Keratinocyte (primary cell): ENCODE measurements at regions not wholly inside any gene's neighbourhood (a gene's known extent, or its start where the extent isn't known, plus 50 kb on each side); places are given as distances from the start of the nearest gene placed in this dataset.

Experiments
- DNase-seq: peaks from one replicate; pipeline ENCODE4 v3.0.0-alpha.2; 2011; ENCODE audit warnings: low read depth, missing footprints, low spot score
- FAIRE-seq: peaks from 2 replicates; lab custom pipeline; 2011; peaks lifted over from hg19 to GRCh38; lab: Jason Lieb, UNC
- H2AFZ ChIP-seq: 2 replicates; pipeline ENCODE4 v1.6.0; 2012; ENCODE audit warnings: low read length, control low read depth, inconsistent platforms; ENCODE audit not compliant: control insufficient read depth
- H3K27ac ChIP-seq: 2 replicates; pipeline ENCODE4 v1.5.1; 2011; ENCODE audit warnings: low read length; ENCODE audit not compliant: control insufficient read depth, insufficient read depth
- H3K27me3 ChIP-seq: 3 replicates; pipeline ENCODE4 v1.6.0; 2011; ENCODE audit warnings: low read length; ENCODE audit not compliant: control insufficient read depth, insufficient read depth; ENCODE audit errors: extremely low read depth
- H3K36me3 ChIP-seq, 2 experiments: 2 replicates in 1 of 2; 3 replicates in 1 of 2; pipeline ENCODE4 v1.5.1; 2011; ENCODE audit warnings: low read length in 2 of 2, mild to moderate bottlenecking in 1 of 2; ENCODE audit not compliant: control insufficient read depth in 2 of 2, insufficient read depth in 2 of 2; ENCODE audit errors: extremely low read depth in 1 of 2
- H3K4me1 ChIP-seq: 3 replicates; pipeline ENCODE4 v1.5.1; 2011; ENCODE audit warnings: low read length; ENCODE audit not compliant: control insufficient read depth, insufficient read depth; ENCODE audit errors: extremely low read depth
- H3K4me2 ChIP-seq: 3 replicates; pipeline ENCODE4 v1.6.0; 2011; ENCODE audit warnings: low read depth, low read length; ENCODE audit not compliant: control insufficient read depth, insufficient read depth; ENCODE audit errors: extremely low read depth
- H3K4me3 ChIP-seq, 3 experiments: fragments of 200-600 bp in 1 of 3; sonication (generic) in 1 of 3; 2 replicates in 2 of 3; 3 replicates in 1 of 3; pipeline ENCODE4 v1.5.1; 2011 to 2016; ENCODE audit warnings: low read length in 3 of 3, mild to moderate bottlenecking in 3 of 3, control low read depth in 2 of 3, inconsistent platforms in 1 of 3, low read depth in 1 of 3, mixed read lengths in 1 of 3, mixed run types in 1 of 3, moderate library complexity in 1 of 3; ENCODE audit not compliant: control insufficient read depth in 2 of 3, insufficient read depth in 2 of 3; ENCODE audit errors: extremely low read depth in 1 of 3
- H3K79me2 ChIP-seq: 2 replicates; pipeline ENCODE4 v1.6.0; 2012; ENCODE audit warnings: low read length; ENCODE audit not compliant: control insufficient read depth, insufficient read depth
- H3K9ac ChIP-seq: 3 replicates; pipeline ENCODE4 v1.6.0; 2011; ENCODE audit warnings: low read length; ENCODE audit not compliant: control insufficient read depth, insufficient read depth; ENCODE audit errors: extremely low read depth
- H3K9me1 ChIP-seq: 3 replicates; pipeline ENCODE4 v1.6.0; 2011; ENCODE audit warnings: low read length; ENCODE audit not compliant: control insufficient read depth, insufficient read depth; ENCODE audit errors: extremely low read depth
- H3K9me3 ChIP-seq: 2 replicates; pipeline ENCODE4 v1.5.1; 2012; ENCODE audit warnings: low read depth, low read length; ENCODE audit not compliant: control insufficient read depth
- H4K20me1 ChIP-seq: 3 replicates; pipeline ENCODE4 v1.6.0; 2011; ENCODE audit warnings: low read length; ENCODE audit not compliant: control insufficient read depth, insufficient read depth; ENCODE audit errors: extremely low read depth
- CTCF ChIP-seq, 3 experiments: IDR thresholded peaks in 1 of 3; conservative IDR thresholded peaks in 1 of 3; optimal IDR thresholded peaks in 1 of 3; 2 replicates in 2 of 3; 3 replicates in 1 of 3; pipeline versions ENCODE3 to v1.5.1; 2011; ENCODE audit warnings: low read length in 3 of 3, mild to moderate bottlenecking in 3 of 3, moderate library complexity in 2 of 3, control low read depth in 1 of 3, inconsistent platforms in 1 of 3; ENCODE audit not compliant: insufficient read depth in 2 of 3; ENCODE audit errors: extremely low read depth in 1 of 3
- EZH2 ChIP-seq: IDR thresholded peaks from one replicate; pipeline ENCODE4 v1.6.1; 2012; ENCODE audit warnings: inconsistent platforms, mild to moderate bottlenecking, low read length, moderate library complexity
- dilution Hi-C: fragments of 300-500 bp; cut with MboI; formaldehyde crosslinking; loops from one replicate; pipeline ENCODE4 v1.7.0; 2020; ENCODE audit warnings: low sequenced_read_pairs; ENCODE audit not compliant: extremely low pct_ligation_motif_present

DNA sequence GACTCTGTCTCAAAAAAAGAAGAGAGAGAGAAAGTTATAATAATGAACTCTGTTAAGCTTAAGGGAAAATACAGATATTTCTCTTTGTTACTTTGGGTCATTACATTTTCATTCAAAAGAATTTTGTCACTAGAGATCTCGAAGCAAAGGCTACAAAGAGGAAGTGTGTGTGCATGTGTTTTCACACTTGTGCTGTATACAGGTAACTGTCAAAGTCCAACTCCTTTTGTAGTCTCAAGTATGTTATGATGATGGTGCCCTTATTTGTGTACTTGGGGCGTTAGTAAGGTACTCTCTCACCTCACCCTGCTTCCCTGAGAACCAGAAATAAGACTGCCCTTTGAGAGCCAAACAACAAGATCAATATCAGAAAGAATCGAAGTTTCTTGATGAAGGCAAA lies 152.9 kb upstream of the ZNF644 start:
- H3K4me3 ChIP-seq = no peak overlapping the region
- H3K4me2 ChIP-seq = no peak overlapping the region
- H3K4me1 ChIP-seq = no peaks in the 10 kb centered on the region
- no peaks in the 10 kb centered on the region for H4K20me1 ChIP-seq
- dilution Hi-C loops = no loop called here
- H3K9me1 ChIP-seq = no peaks in the 10 kb centered on the region
- H3K27ac ChIP-seq = no peak overlapping the region
- no peaks in the 10 kb centered on the region for H3K79me2 ChIP-seq
- FAIRE-seq (no peak), DNase-seq (no peak)
- TF ChIP-seq EZH2 = no peak
- TF ChIP-seq CTCF (optimal IDR thresholded peaks at IDR 0.05 in 1 of 3, IDR thresholded peaks at IDR 0.05 in 1 of 3, conservative IDR thresholded peaks at IDR 0.05 in 1 of 3; ENCODE audit: extremely low read depth in 1 of 3, insufficient read depth in 2 of 3, low read length in 3 of 3) = no peak
- H3K9me3 ChIP-seq = no peaks in the 10 kb centered on the region
- H2AFZ ChIP-seq = no peak overlapping the region
- no peaks in the 10 kb centered on the region for H3K36me3 ChIP-seq
- H3K27me3 ChIP-seq = peaks cover 7% of the 10 kb centered on the region
- H3K9ac ChIP-seq = no peak overlapping the region

DNA sequence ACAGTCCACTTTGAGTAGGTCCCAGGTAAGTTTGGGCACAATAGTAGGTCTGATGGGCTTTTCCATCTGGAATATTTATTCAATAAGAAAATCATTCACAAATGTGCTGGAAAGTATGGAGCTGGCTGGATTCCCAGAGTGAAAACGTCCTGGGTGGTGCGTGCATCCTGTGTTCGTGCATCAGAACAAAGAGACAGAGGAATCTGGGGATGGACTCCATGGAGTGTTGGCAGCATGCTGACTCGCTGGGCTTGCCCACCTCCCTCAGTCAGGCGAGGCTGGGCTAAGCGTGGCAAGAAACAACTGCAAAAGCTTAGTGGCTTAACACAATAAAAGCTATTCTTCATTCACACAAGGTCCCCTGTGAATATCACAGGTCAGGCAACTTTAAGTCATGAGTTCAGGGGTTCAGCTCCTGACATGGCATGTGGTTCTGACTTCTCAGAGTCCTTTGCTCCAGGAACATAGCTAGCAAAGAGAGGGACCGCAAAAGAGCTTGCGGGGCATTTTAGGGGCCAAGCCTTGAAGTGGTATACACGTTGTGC lies 151.6 kb upstream of the ZNF644 start:
- H3K9me1 ChIP-seq = no peaks in the 10 kb centered on the region
- H3K36me3 ChIP-seq = no peaks in the 10 kb centered on the region
- no peak overlapping the region for H3K27ac ChIP-seq
- peaks cover 7% of the 10 kb centered on the region for H3K27me3 ChIP-seq
- H3K4me3 ChIP-seq = no peak overlapping the region
- H2AFZ ChIP-seq = no peak overlapping the region
- H3K9me3 ChIP-seq = no peaks in the 10 kb centered on the region
- no peaks in the 10 kb centered on the region for H4K20me1 ChIP-seq
- DNase-seq (no peak), FAIRE-seq (no peak)
- TF ChIP-seq EZH2 = no peak
- no peak for TF ChIP-seq CTCF (optimal IDR thresholded peaks at IDR 0.05 in 1 of 3, IDR thresholded peaks at IDR 0.05 in 1 of 3, conservative IDR thresholded peaks at IDR 0.05 in 1 of 3; ENCODE audit: extremely low read depth in 1 of 3, insufficient read depth in 2 of 3, low read length in 3 of 3)
- no peaks in the 10 kb centered on the region for H3K79me2 ChIP-seq
- no peaks in the 10 kb centered on the region for H3K4me1 ChIP-seq
- no peak overlapping the region for H3K9ac ChIP-seq
- dilution Hi-C loops = no loop called here
- no peak overlapping the region for H3K4me2 ChIP-seq
